SK-N-SH (cell line): ENCODE measurements at regions not wholly inside any gene's neighbourhood (a gene's known extent, or its start where the extent isn't known, plus 50 kb on each side); places are given as distances from the start of the nearest gene placed in this dataset.

Experiments
- CTCF ChIA-PET: fragments of 300-600, 350-600 bp; formaldehyde crosslinking; extraction: SDS; loops from one replicate; lab custom pipeline; 2021; lab: Yijun Ruan, JAX
- POLR2A ChIA-PET: fragments of 350-600 bp; sonication (Branson Sonifier 250); formaldehyde crosslinking; extraction: SDS; loops from one replicate; lab custom pipeline; 2020; ENCODE audit warnings: antibody characterized with exemption, inconsistent platforms; lab: Yijun Ruan, JAX
- DNase-seq: peaks from one replicate; pipeline ENCODE4 v3.0.0; 2012
- H2AFZ ChIP-seq: fragments of 200-600 bp; sonication (generic); 2 replicates; pipeline ENCODE4 v1.8.1; 2016; ENCODE audit warnings: antibody characterized with exemption, mild to moderate bottlenecking, low read depth
- H3F3A ChIP-seq: fragments of 200-600 bp; sonication (generic); replicated peaks from 2 replicates; pipeline ENCODE3; 2016; ENCODE audit warnings: antibody characterized with exemption, mild to moderate bottlenecking; ENCODE audit not compliant: insufficient read depth
- H3K27ac ChIP-seq, 2 experiments: fragments of 200-500 bp in 1 of 2; fragments of 200-600 bp in 1 of 2; sonication (Bioruptor generic) in 1 of 2; sonication (generic), shearing (Covaris generic) in 1 of 2; 2 replicates each; pipeline versions ENCODE4 v1.5.1 to v1.6.1; 2014 to 2016; ENCODE audit warnings: low read depth in 2 of 2, inconsistent platforms in 1 of 2, low read length in 1 of 2, mild to moderate bottlenecking in 1 of 2, mixed read lengths in 1 of 2
- H3K27me3 ChIP-seq: fragments of 200-600 bp; sonication (generic), shearing (Covaris generic); 2 replicates; pipeline ENCODE4 v1.6.1; 2016; ENCODE audit warnings: mixed run types; ENCODE audit not compliant: insufficient read depth
- H3K36me3 ChIP-seq, 2 experiments: fragments of 200-500 bp in 1 of 2; fragments of 200-600 bp in 1 of 2; sonication (Bioruptor generic) in 1 of 2; sonication (generic) in 1 of 2; replicated peaks in 1 of 2; 2 replicates each; pipeline versions ENCODE3 to v1.5.1; 2014 to 2016; ENCODE audit warnings: low read length in 1 of 2, mild to moderate bottlenecking in 1 of 2; ENCODE audit not compliant: insufficient read depth in 2 of 2, control insufficient read depth in 1 of 2
- H3K4me1 ChIP-seq, 2 experiments: fragments of 200-500 bp in 1 of 2; fragments of 200-600 bp in 1 of 2; sonication (Bioruptor generic) in 1 of 2; sonication (generic), shearing (Covaris generic) in 1 of 2; 2 replicates each; pipeline versions ENCODE4 v1.5.1 to v1.6.1; 2014 to 2016; ENCODE audit warnings: low read depth in 1 of 2, low read length in 1 of 2, mixed run types in 1 of 2; ENCODE audit not compliant: insufficient read depth in 2 of 2, control insufficient read depth in 1 of 2
- H3K4me2 ChIP-seq: fragments of 200-600 bp; sonication (generic), shearing (Covaris generic); 2 replicates; pipeline ENCODE4 v1.6.1; 2017; ENCODE audit warnings: mixed run types
- H3K4me3 ChIP-seq, 2 experiments: fragments of 200-500 bp in 1 of 2; fragments of 200-600 bp in 1 of 2; sonication (Bioruptor generic) in 1 of 2; sonication (generic), shearing (Covaris generic) in 1 of 2; 2 replicates each; pipeline versions ENCODE4 v1.5.1 to v1.8.1; 2014 to 2016; ENCODE audit warnings: low read depth in 2 of 2, inconsistent platforms in 1 of 2, low read length in 1 of 2, mild to moderate bottlenecking in 1 of 2, mixed read lengths in 1 of 2, moderate library complexity in 1 of 2
- H3K79me2 ChIP-seq: fragments of 200-600 bp; sonication (generic); 2 replicates; pipeline ENCODE4 v1.8.1; 2017; ENCODE audit warnings: mild to moderate bottlenecking; ENCODE audit not compliant: insufficient read depth
- H3K9ac ChIP-seq: fragments of 200-600 bp; sonication (generic); 2 replicates; pipeline ENCODE4 v1.6.1; 2017; ENCODE audit warnings: mixed run types
- H3K9me2 ChIP-seq: fragments of 200-600 bp; sonication (generic); 2 replicates; pipeline ENCODE4 v1.6.1; 2017; ENCODE audit warnings: mixed run types
- H3K9me3 ChIP-seq: fragments of 200-600 bp; sonication (generic); 2 replicates; pipeline ENCODE4 v1.6.1; 2017; ENCODE audit warnings: mixed run types, mild to moderate bottlenecking, moderate library complexity
- H4K20me1 ChIP-seq: fragments of 200-600 bp; sonication (generic); 2 replicates; pipeline ENCODE4 v1.6.1; 2017; ENCODE audit warnings: mild to moderate bottlenecking, mixed run types; ENCODE audit not compliant: insufficient read depth
- ELF1 ChIP-seq: IDR thresholded peaks from 2 replicates; pipeline ENCODE4 v1.4.0; 2012
- EP300 ChIP-seq, 2 experiments: IDR thresholded peaks; 2 replicates each; pipeline versions ENCODE4 v1.4.0 to v1.6.1; 2012; ENCODE audit warnings: borderline replicate concordance in 1 of 2, low read depth in 1 of 2, low read length in 1 of 2
- EZH2phosphoT487 ChIP-seq: fragments of 200-600 bp; sonication (generic); IDR thresholded peaks from 2 replicates; pipeline ENCODE4 v1.6.1; 2017; ENCODE audit warnings: low read depth, mixed run types, mild to moderate bottlenecking, antibody characterized with exemption, moderate library complexity, borderline replicate concordance
- FOSL2 ChIP-seq: IDR thresholded peaks from 2 replicates; pipeline ENCODE4 v1.4.0; 2012; ENCODE audit warnings: low read depth, mild to moderate bottlenecking, moderate library complexity, borderline replicate concordance
- FOXJ3 ChIP-seq: sonication (generic); formaldehyde crosslinking; IDR thresholded peaks from 2 replicates; pipeline ENCODE4 v1.5.1; 2020; ENCODE audit warnings: mild to moderate bottlenecking, missing genetic modification reagents
- FOXM1 ChIP-seq: IDR thresholded peaks from 2 replicates; pipeline ENCODE4 v1.4.0; 2012; ENCODE audit warnings: low read depth, mild to moderate bottlenecking
- GABPA ChIP-seq: IDR thresholded peaks from 2 replicates; pipeline ENCODE4 v1.4.0; 2012; ENCODE audit warnings: low read depth, mild to moderate bottlenecking
- JUND ChIP-seq: IDR thresholded peaks from 2 replicates; pipeline ENCODE4 v1.4.0; 2012
- MEF2A ChIP-seq: IDR thresholded peaks from 2 replicates; pipeline ENCODE4 v1.4.0; 2012; ENCODE audit warnings: low read depth, borderline replicate concordance
- NFIC ChIP-seq: IDR thresholded peaks from 2 replicates; pipeline ENCODE4 v1.4.0; 2012; ENCODE audit warnings: borderline replicate concordance
- NRF1 ChIP-seq: IDR thresholded peaks from 2 replicates; pipeline ENCODE4 v1.6.1; 2012; ENCODE audit warnings: low read depth, mild to moderate bottlenecking, low read length
- POLR2AphosphoS5 ChIP-seq: IDR thresholded peaks from 2 replicates; pipeline ENCODE4 v1.6.1; 2012; ENCODE audit warnings: low read depth, low read length
- RAD21 ChIP-seq: IDR thresholded peaks from 2 replicates; pipeline ENCODE4 v1.6.1; 2012; ENCODE audit warnings: mild to moderate bottlenecking, low read length
- RCOR1 ChIP-seq: fragments of 150-350 bp; IDR thresholded peaks from 2 replicates; pipeline ENCODE4 v1.6.1; 2017; ENCODE audit warnings: antibody characterized with exemption, low read length
- RFX5 ChIP-seq: IDR thresholded peaks from 2 replicates; pipeline ENCODE4 v1.6.1; 2012; ENCODE audit warnings: mild to moderate bottlenecking, improper control_type of control experiment, low read length
- SIN3A ChIP-seq: IDR thresholded peaks from 2 replicates; pipeline ENCODE4 v1.6.1; 2012; ENCODE audit warnings: low read depth, mild to moderate bottlenecking, low read length, moderate library complexity, borderline replicate concordance
- SMC3 ChIP-seq: IDR thresholded peaks from 2 replicates; pipeline ENCODE4 v1.6.1; 2012; ENCODE audit warnings: low read depth, low read length, improper control_type of control experiment
- TAF1 ChIP-seq: IDR thresholded peaks from 2 replicates; pipeline ENCODE4 v1.6.1; 2012; ENCODE audit warnings: low read depth, mild to moderate bottlenecking, low read length, moderate library complexity, borderline replicate concordance
- TCF12 ChIP-seq: IDR thresholded peaks from 2 replicates; pipeline ENCODE4 v1.4.0; 2012
- TEAD4 ChIP-seq: IDR thresholded peaks from 2 replicates; pipeline ENCODE4 v1.4.0; 2012; ENCODE audit warnings: mild to moderate bottlenecking, borderline replicate concordance; ENCODE audit not compliant: insufficient read depth
- WGBS: methylation state at CpG from one replicate; pipeline ENCODE4 v1.1.6; 2017; ENCODE audit warnings: low lambda C conversion rate; 5-methylcytosine and 5-hydroxymethylcytosine counted together
- TF ChIP-seq, protein P1 (sequence below): fragments of 150-350 bp; IDR thresholded peaks from 2 replicates; pipeline ENCODE4 v1.6.1; 2017; ENCODE audit warnings: antibody characterized with exemption, low read length, low read depth, borderline replicate concordance
- TF ChIP-seq, protein P2 (sequence below): fragments of 150-350 bp; IDR thresholded peaks from 2 replicates; pipeline ENCODE4 v1.6.1; 2016; ENCODE audit warnings: mild to moderate bottlenecking, low read depth, low read length
- TF ChIP-seq, protein P3 (sequence below): IDR thresholded peaks from 2 replicates; pipeline ENCODE4; 2012
- TF ChIP-seq, protein P4 (sequence below): fragments of 200-600 bp; sonication (generic); IDR thresholded peaks from 2 replicates; pipeline ENCODE4 v1.6.1; 2017; ENCODE audit warnings: antibody characterized with exemption, mild to moderate bottlenecking, moderate library complexity
- TF ChIP-seq, protein P5 (sequence below): IDR thresholded peaks from 2 replicates; pipeline ENCODE4 v1.4.0; 2012; ENCODE audit warnings: low read depth, borderline replicate concordance

DNA sequence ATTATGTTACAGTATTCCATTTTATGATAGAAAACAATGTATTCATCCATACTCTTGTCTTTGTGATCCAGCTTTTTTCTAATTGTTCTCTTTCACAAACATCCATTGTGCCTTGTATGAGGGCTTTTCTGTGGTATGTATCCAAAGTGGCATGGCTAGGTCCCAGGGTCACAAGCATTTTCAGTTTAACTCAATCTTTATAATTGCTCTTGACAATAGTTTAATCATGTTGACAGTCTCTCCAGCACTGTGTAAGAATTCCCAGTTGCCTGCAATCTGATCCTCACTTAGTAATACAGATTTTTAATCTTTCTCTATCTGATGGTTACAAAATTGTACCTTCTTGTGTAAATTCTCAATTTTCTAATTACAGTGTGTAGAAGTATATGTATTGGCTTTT lies 533.4 kb downstream of the NEBL start:
- H3K4me1 ChIP-seq: no peaks in the 10 kb centered on the region
- H3K9me3 ChIP-seq: no peaks in the 10 kb centered on the region
- no peaks in the 10 kb centered on the region for H3F3A ChIP-seq
- no peak overlapping the region for H3K9ac ChIP-seq
- no peak overlapping the region for H3K27ac ChIP-seq
- no peak overlapping the region for H3K4me3 ChIP-seq
- no peak overlapping the region for H2AFZ ChIP-seq
- no peaks in the 10 kb centered on the region for H4K20me1 ChIP-seq
- no peak overlapping the region for H3K4me2 ChIP-seq
- TF ChIP-seq NFIC (no peak), POLR2AphosphoS5 (no peak), SIN3A (no peak), TEAD4 (no peak), SMC3 (no peak), NRF1 (no peak), MEF2A (no peak), GABPA (no peak), ELF1 (no peak), TAF1 (no peak), TCF12 (no peak), RCOR1 (no peak)
- TF ChIP-seq, protein P1, sequence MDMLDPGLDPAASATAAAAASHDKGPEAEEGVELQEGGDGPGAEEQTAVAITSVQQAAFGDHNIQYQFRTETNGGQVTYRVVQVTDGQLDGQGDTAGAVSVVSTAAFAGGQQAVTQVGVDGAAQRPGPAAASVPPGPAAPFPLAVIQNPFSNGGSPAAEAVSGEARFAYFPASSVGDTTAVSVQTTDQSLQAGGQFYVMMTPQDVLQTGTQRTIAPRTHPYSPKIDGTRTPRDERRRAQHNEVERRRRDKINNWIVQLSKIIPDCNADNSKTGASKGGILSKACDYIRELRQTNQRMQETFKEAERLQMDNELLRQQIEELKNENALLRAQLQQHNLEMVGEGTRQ: no peak
- TF ChIP-seq, protein P2, sequence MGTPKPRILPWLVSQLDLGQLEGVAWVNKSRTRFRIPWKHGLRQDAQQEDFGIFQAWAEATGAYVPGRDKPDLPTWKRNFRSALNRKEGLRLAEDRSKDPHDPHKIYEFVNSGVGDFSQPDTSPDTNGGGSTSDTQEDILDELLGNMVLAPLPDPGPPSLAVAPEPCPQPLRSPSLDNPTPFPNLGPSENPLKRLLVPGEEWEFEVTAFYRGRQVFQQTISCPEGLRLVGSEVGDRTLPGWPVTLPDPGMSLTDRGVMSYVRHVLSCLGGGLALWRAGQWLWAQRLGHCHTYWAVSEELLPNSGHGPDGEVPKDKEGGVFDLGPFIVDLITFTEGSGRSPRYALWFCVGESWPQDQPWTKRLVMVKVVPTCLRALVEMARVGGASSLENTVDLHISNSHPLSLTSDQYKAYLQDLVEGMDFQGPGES: no peak
- TF ChIP-seq, protein P3, sequence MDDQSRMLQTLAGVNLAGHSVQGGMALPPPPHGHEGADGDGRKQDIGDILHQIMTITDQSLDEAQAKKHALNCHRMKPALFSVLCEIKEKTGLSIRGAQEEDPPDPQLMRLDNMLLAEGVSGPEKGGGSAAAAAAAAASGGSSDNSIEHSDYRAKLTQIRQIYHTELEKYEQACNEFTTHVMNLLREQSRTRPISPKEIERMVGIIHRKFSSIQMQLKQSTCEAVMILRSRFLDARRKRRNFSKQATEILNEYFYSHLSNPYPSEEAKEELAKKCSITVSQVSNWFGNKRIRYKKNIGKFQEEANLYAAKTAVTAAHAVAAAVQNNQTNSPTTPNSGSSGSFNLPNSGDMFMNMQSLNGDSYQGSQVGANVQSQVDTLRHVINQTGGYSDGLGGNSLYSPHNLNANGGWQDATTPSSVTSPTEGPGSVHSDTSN: no peak
- DNase-seq: no peak
- H3K27me3 ChIP-seq: no peaks in the 10 kb centered on the region
- CTCF ChIA-PET: no interaction called here
- H3K79me2 ChIP-seq: no peaks in the 10 kb centered on the region
- H3K9me2 ChIP-seq: no peaks in the 10 kb centered on the region
- POLR2A ChIA-PET: no interaction called here
- H3K36me3 ChIP-seq: no peaks in the 10 kb centered on the region

DNA sequence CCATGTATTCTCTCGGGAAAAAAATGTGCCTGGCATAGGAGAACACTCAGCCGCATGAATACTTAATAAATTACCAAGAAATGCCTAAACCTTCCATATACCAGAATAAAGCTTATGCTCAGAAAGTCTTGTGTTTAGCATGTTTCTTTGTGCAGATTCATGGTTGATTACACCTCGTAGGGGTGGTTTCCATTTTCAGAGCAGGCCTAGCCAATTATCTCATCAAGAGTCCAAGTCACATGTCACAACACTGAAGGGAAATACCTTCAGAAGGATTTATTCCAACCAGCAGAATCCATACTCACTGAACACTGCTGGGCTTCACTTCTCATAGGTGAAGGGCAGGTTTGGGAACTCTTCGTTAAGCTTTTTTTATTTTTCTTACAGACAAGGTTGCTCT lies 539.7 kb downstream of the PLXDC2 start:
- POLR2A ChIA-PET: no interaction called here
- Histone ChIP-seq H3K9me3 (no peaks in the 10 kb centered on the region), H3F3A (no peaks in the 10 kb centered on the region), H4K20me1 (no peaks in the 10 kb centered on the region), H3K9ac (no peak overlapping the region), H3K27me3 (no peaks in the 10 kb centered on the region), H3K27ac (no peak overlapping the region), H3K4me3 (no peak overlapping the region), H3K36me3 (no peaks in the 10 kb centered on the region), H3K79me2 (no peaks in the 10 kb centered on the region), H3K4me2 (no peak overlapping the region), H3K9me2 (no peaks in the 10 kb centered on the region), H3K4me1 (no peaks in the 10 kb centered on the region), H2AFZ (no peak overlapping the region)
- whole genome bisulfite sequencing: 29% methylated on average over 4 of the region's 4 CpGs
- no peak for DNase-seq
- CTCF ChIA-PET: no interaction called here
- TF ChIP-seq EZH2phosphoT487 (no peak), SIN3A (no peak), SMC3 (no peak), RAD21 (no peak), JUND (no peak), FOXJ3 (no peak), POLR2AphosphoS5 (no peak), EP300 (IDR thresholded peaks at IDR 0.05; ENCODE audit: borderline replicate concordance in 1 of 2, low read depth in 1 of 2, low read length in 1 of 2) (no peak), FOSL2 (no peak), FOXM1 (no peak), RFX5 (no peak)
- TF ChIP-seq, protein P4, sequence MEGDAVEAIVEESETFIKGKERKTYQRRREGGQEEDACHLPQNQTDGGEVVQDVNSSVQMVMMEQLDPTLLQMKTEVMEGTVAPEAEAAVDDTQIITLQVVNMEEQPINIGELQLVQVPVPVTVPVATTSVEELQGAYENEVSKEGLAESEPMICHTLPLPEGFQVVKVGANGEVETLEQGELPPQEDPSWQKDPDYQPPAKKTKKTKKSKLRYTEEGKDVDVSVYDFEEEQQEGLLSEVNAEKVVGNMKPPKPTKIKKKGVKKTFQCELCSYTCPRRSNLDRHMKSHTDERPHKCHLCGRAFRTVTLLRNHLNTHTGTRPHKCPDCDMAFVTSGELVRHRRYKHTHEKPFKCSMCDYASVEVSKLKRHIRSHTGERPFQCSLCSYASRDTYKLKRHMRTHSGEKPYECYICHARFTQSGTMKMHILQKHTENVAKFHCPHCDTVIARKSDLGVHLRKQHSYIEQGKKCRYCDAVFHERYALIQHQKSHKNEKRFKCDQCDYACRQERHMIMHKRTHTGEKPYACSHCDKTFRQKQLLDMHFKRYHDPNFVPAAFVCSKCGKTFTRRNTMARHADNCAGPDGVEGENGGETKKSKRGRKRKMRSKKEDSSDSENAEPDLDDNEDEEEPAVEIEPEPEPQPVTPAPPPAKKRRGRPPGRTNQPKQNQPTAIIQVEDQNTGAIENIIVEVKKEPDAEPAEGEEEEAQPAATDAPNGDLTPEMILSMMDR: no peak
- TF ChIP-seq, protein P5, sequence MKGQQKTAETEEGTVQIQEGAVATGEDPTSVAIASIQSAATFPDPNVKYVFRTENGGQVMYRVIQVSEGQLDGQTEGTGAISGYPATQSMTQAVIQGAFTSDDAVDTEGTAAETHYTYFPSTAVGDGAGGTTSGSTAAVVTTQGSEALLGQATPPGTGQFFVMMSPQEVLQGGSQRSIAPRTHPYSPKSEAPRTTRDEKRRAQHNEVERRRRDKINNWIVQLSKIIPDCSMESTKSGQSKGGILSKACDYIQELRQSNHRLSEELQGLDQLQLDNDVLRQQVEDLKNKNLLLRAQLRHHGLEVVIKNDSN: no peak
- TF ChIP-seq, protein P3: no peak
